Kidney (tissue), 13 donors: ENCODE measurements at regions not wholly inside any gene's neighbourhood (a gene's known extent, or its start where the extent isn't known, plus 50 kb on each side); places are given as distances from the start of the nearest gene placed in this dataset.
"Not testable (repeated sequence)": the region's sequence is repeated elsewhere in the genome, so short reads cannot be mapped to it uniquely, and the experiment has no call there.

Experiments
- DNase-seq, 5 donors: peaks; one replicate each; pipeline ENCODE4 v3.0.0-alpha.2; 2013 to 2020
- FAIRE-seq: peaks from 2 replicates; lab custom pipeline; 2012; peaks lifted over from hg19 to GRCh38; lab: Jason Lieb, UNC
- H3K27ac ChIP-seq, 2 donors: one replicate each; pipeline ENCODE4 v1.7.0; 2013; ENCODE audit warnings: low read depth in 2 of 2, low read length in 2 of 2, inconsistent platforms in 1 of 2
- H3K27me3 ChIP-seq: one replicate; pipeline ENCODE4 v1.7.1; 2013; ENCODE audit warnings: low read length, inconsistent platforms; ENCODE audit not compliant: control insufficient read depth, insufficient read depth
- H3K36me3 ChIP-seq, 3 donors: one replicate each; pipeline versions ENCODE4 v1.7.0 to v1.7.1; 2013; ENCODE audit warnings: low read length in 3 of 3, control low read depth in 1 of 3, inconsistent platforms in 1 of 3; ENCODE audit not compliant: insufficient read depth in 3 of 3, control insufficient read depth in 2 of 3
- H3K4me1 ChIP-seq, 3 donors: one replicate each; pipeline versions ENCODE4 v1.7.0 to v1.7.1; 2013; ENCODE audit warnings: low read length in 3 of 3, inconsistent platforms in 1 of 3, low read depth in 1 of 3; ENCODE audit not compliant: control insufficient read depth in 2 of 3, insufficient read depth in 2 of 3
- H3K4me3 ChIP-seq, 3 donors: one replicate each; pipeline versions ENCODE4 v1.7.0 to v1.8.1; 2013; ENCODE audit warnings: low read length in 3 of 3, control low read depth in 1 of 3, inconsistent platforms in 1 of 3
- H3K9ac ChIP-seq, 3 donors: one replicate each; pipeline versions ENCODE4 v1.7.0 to v1.7.1; 2013; ENCODE audit warnings: low read length in 3 of 3, control low read depth in 1 of 3, inconsistent platforms in 1 of 3
- H3K9me3 ChIP-seq, 3 donors: one replicate each; pipeline versions ENCODE4 v1.7.0 to v1.7.1; 2013; ENCODE audit warnings: low read length in 3 of 3, control low read depth in 1 of 3, inconsistent platforms in 1 of 3; ENCODE audit not compliant: control insufficient read depth in 2 of 3, insufficient read depth in 1 of 3
- CTCF ChIP-seq: IDR thresholded peaks from 3 replicates; pipeline ENCODE4 v1.5.1; 2012; ENCODE audit warnings: mild to moderate bottlenecking, moderate library complexity, borderline replicate concordance; ENCODE audit not compliant: insufficient read depth; ENCODE audit errors: extremely low read depth
- intact Hi-C: fragments of 100-400 bp; cut with DNase I; formaldehyde crosslinking; loops from one replicate; pipeline ENCODE4 v1.11.1; 2022
- donor health status: control.
- donor health status: control.
- donor health status: control.
- donor health status: control.
- donor health status: control.
- donor health status: DM: yes; HTN: yes; CAD: no.
- donor health status: Normal renal cell carcinoma (clear cell type).

GRCh38 chr2:155902635-155903034 lies 429.9 kb downstream of the NR4A2 start:
- intact Hi-C loops = no loop called here
- FAIRE-seq (no peak), DNase-seq (no peak)
- no peaks in the 10 kb centered on the region for H3K4me1 ChIP-seq
- no peaks in the 10 kb centered on the region for H3K36me3 ChIP-seq
- H3K9ac ChIP-seq = no peak overlapping the region
- no peaks in the 10 kb centered on the region for H3K27me3 ChIP-seq
- no peak for TF ChIP-seq CTCF
- no peak overlapping the region for H3K4me3 ChIP-seq
- no peak overlapping the region for H3K27ac ChIP-seq
- no peaks in the 10 kb centered on the region for H3K9me3 ChIP-seq

- no peak for TF ChIP-seq CTCF
- DNase-seq (no peak), FAIRE-seq (no peak)
- H3K9me3 ChIP-seq = no peaks in the 10 kb centered on the region
- H3K27ac ChIP-seq = no peak overlapping the region
- H3K27me3 ChIP-seq = no peaks in the 10 kb centered on the region
- H3K4me3 ChIP-seq = no peak overlapping the region
- intact Hi-C loops = no loop called here
- H3K4me1 ChIP-seq = no peaks in the 10 kb centered on the region
- H3K9ac ChIP-seq = no peak overlapping the region
- no peaks in the 10 kb centered on the region for H3K36me3 ChIP-seq
Observed at GRCh38 chr2:155895016-155895415, 437.5 kb downstream of the NR4A2 start.

- DNase-seq, intact Hi-C loops, H3K4me3 ChIP-seq, H3K27me3 ChIP-seq, H3K4me1 ChIP-seq, FAIRE-seq, H3K27ac ChIP-seq, H3K9me3 ChIP-seq, H3K36me3 ChIP-seq, H3K9ac ChIP-seq: not testable (repeated sequence)
Observed at GRCh38 chr2:155880382-155880781, 452.1 kb downstream of the NR4A2 start.

- H3K27ac ChIP-seq, DNase-seq, intact Hi-C loops, FAIRE-seq, H3K4me1 ChIP-seq, H3K9me3 ChIP-seq, H3K9ac ChIP-seq, H3K4me3 ChIP-seq, H3K36me3 ChIP-seq, H3K27me3 ChIP-seq: not testable (repeated sequence)
Observed at GRCh38 chr2:155879900-155880299, 452.6 kb downstream of the NR4A2 start.

- FAIRE-seq (no peak), DNase-seq (no peak)
- H3K9me3 ChIP-seq = no peaks in the 10 kb centered on the region
- no peak overlapping the region for H3K4me3 ChIP-seq
- intact Hi-C loops = no loop called here
- H3K27ac ChIP-seq = no peak overlapping the region
- H3K27me3 ChIP-seq = no peaks in the 10 kb centered on the region
- H3K9ac ChIP-seq = no peak overlapping the region
- no peaks in the 10 kb centered on the region for H3K4me1 ChIP-seq
- no peaks in the 10 kb centered on the region for H3K36me3 ChIP-seq
- no peak for TF ChIP-seq CTCF
Observed at GRCh38 chr2:155872396-155872795, 460.1 kb downstream of the NR4A2 start.
